ENCODE measurements at regions not wholly inside any gene's neighbourhood (a gene's known extent, or its start where the extent isn't known, plus 50 kb on each side); places are given as distances from the start of the nearest gene placed in this dataset.
"Not testable (repeated sequence)": the region's sequence is repeated elsewhere in the genome, so short reads cannot be mapped to it uniquely, and the experiment has no call there.

DNA sequence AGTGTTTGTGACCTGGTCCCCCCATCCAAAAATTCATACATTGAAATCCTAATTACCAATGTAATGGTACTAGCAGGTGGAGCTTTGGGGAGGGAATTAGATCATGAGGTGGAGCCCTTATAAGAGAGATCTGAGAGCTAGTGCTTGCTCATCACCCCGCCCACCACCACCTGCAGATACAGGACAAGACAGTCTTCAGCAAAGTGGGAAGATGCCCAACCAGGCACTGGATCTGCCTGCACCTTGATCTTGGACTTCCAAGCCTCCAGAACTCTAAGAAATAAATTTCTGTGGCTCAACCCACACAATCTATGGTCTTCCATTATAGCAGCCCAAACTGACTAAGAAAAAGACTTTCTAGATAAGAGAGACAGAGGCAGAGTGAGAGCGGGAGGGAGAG is 343.4 kb downstream of the LRRIQ3 start:
- TF ChIP-seq, protein P1, sequence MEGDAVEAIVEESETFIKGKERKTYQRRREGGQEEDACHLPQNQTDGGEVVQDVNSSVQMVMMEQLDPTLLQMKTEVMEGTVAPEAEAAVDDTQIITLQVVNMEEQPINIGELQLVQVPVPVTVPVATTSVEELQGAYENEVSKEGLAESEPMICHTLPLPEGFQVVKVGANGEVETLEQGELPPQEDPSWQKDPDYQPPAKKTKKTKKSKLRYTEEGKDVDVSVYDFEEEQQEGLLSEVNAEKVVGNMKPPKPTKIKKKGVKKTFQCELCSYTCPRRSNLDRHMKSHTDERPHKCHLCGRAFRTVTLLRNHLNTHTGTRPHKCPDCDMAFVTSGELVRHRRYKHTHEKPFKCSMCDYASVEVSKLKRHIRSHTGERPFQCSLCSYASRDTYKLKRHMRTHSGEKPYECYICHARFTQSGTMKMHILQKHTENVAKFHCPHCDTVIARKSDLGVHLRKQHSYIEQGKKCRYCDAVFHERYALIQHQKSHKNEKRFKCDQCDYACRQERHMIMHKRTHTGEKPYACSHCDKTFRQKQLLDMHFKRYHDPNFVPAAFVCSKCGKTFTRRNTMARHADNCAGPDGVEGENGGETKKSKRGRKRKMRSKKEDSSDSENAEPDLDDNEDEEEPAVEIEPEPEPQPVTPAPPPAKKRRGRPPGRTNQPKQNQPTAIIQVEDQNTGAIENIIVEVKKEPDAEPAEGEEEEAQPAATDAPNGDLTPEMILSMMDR (IDR thresholded peaks at IDR 0.05) = no peak
- no peaks in the 10 kb centered on the region for H3K4me1 ChIP-seq
- H3K27ac ChIP-seq = no peak overlapping the region
- DNase-seq (no peak), ATAC-seq (no peak)
- no peaks in the 10 kb centered on the region for H3K9me3 ChIP-seq
- no peaks in the 10 kb centered on the region for H3K36me3 ChIP-seq
- intact Hi-C loops (cut with DNase I) = no loop called here
- no peaks in the 10 kb centered on the region for H3K27me3 ChIP-seq
- H3K4me3 ChIP-seq = no peak overlapping the region

DNA sequence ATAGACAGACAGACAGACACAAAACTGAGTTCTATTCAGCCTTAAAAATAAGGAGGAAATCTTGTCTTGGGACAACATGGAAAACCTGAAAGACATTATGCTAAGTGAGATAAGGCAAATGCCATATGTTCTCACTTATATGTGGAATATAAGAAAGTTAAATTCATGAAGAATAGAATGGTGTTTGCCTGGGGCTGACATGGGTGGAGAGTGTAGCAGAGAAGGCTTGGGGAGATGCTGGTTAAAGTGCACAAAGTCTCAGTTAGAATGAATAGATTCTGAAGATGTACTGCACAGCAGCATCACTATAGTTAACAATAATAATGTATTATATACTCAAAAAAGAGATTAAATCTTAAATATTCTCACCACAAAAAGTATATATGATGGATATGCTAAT is 355.5 kb downstream of the LRRIQ3 start:
- DNase-seq = no peak
- Histone ChIP-seq H3K4me1 (no peaks in the 10 kb centered on the region), H3K27me3 (no peaks in the 10 kb centered on the region), H3K27ac (no peak overlapping the region), H3K9me3 (no peaks in the 10 kb centered on the region), H3K36me3 (no peaks in the 10 kb centered on the region), H3K4me3 (no peak overlapping the region)
- ATAC-seq = no peak
- intact Hi-C loops (cut with DNase I) = no loop called here
- TF ChIP-seq, protein P1 (IDR thresholded peaks at IDR 0.05) = no peak

DNA sequence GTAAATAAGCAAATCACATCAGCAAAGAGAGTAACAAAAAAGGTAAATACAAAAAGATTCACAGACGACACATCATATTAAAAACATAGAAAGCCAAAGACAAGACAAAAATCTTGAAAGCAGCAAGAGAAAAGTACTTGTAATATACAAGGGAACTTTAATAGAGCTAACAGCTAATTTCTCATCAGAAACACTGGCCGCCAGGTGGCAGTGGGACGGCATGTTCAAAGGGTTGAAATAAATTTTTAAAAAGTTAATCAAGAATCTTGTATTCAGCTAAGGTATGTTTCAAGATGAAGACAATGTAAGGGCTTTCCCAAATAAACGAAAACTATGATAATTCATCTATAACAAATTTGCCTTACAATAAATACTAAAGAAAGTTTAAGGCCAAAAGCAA is 358.1 kb downstream of the LRRIQ3 start:
- no peak overlapping the region for H3K4me3 ChIP-seq
- intact Hi-C loops (cut with DNase I) = no loop called here
- TF ChIP-seq, protein P1 (IDR thresholded peaks at IDR 0.05) = peak; percentile 9
- H3K4me1 ChIP-seq = no peaks in the 10 kb centered on the region
- no peaks in the 10 kb centered on the region for H3K9me3 ChIP-seq
- no peak overlapping the region for H3K27ac ChIP-seq
- ATAC-seq (no peak), DNase-seq (no peak)
- no peaks in the 10 kb centered on the region for H3K27me3 ChIP-seq
- no peaks in the 10 kb centered on the region for H3K36me3 ChIP-seq

DNA sequence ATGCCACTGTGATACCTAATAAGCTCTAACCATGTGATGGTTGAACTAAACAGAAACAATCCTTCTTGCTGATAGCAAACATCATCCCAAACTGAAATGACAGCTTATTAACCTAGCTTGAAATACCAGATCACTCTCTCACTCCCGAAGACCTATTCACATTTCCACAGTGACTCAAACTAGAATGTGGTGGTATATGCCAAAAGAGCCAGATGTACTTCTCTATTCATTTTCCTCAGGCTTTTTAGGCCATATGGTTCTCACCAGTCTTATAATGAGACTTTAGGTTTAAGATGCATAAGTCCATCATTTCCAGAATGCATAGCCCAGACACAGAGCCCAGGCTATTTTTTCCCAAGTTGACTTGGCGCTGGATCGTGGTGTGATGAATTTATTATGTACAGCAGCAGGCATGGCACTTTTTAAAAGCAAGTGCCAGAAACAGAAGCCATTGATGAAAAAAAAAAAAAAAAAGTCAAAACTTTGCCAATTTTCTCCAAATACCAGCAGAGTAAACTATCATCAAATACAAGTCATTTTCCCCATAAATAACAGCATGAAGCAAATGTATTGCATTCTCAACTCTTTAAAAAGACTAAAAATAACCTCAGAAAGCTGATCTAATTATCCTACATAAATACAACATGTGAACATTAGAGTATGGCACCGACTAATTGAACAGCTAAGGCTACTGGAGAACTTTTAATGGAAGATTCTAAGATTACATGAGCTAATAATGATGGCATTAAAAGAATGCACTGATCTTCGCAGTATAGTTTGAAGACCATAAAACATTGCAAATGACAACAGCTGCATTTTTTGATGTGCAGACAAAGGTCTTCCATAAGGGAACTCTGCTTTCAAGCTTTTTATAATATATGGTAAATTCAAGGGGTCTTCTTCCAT is 365.4 kb downstream of the LRRIQ3 start:
- intact Hi-C loops (cut with DNase I) = no loop called here

DNA sequence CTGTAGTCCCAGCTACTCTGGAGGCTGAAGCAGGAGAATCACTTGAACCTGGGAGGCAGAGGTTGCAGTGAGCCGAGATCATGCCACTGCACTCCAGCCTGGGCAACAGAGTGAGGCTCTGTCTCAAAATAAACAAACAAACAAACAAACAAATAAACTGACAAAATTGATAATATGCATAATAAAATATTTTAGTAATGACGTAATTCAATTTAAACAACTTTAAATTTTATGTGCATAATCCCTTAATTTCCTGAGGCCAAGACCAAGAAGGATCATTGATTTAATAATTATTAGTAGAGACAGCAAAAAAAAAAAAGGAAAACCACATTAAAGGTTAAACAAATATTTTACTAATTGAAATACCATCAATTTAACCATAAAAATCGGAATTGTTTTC is 370.7 kb downstream of the LRRIQ3 start:
- ATAC-seq; H3K4me3 ChIP-seq; H3K27me3 ChIP-seq; H3K27ac ChIP-seq; H3K9me3 ChIP-seq; H3K4me1 ChIP-seq; H3K36me3 ChIP-seq; intact Hi-C loops (cut with DNase I); DNase-seq: not testable (repeated sequence)

More for the DNA sequence above, 365.4 kb downstream of the LRRIQ3 start:
- Histone ChIP-seq H3K36me3 (no peaks in the 10 kb centered on the region), H3K27ac (no peak overlapping the region), H3K9me3 (no peaks in the 10 kb centered on the region), H3K27me3 (no peaks in the 10 kb centered on the region), H3K4me1 (no peaks in the 10 kb centered on the region), H3K4me3 (no peak overlapping the region)
- TF ChIP-seq, protein P1 (IDR thresholded peaks at IDR 0.05) = no peak
- DNase-seq = no peak
- ATAC-seq = no peak

DNA sequence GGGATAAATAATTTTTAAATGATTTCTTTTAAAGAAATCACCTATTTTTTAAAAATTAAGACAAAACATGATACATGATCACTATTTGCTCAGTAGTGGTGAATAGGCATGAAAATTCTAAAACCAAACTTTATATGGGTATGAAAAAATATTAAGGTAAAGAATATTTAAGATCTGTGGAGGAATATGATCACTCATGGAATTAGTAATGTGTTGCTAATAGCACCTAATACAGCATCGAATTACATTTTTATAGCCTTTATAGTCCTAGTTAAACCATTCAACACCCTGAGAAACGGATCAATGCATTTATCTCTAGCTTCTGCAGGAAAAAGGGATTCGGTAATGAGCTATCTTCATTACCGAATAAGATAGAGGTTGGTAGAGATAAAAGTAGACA is 373.9 kb downstream of the LRRIQ3 start:
- no peaks in the 10 kb centered on the region for H3K36me3 ChIP-seq
- TF ChIP-seq, protein P1 (IDR thresholded peaks at IDR 0.05) = no peak
- intact Hi-C loops (cut with DNase I) = no loop called here
- DNase-seq = no peak
- no peaks in the 10 kb centered on the region for H3K9me3 ChIP-seq
- no peak overlapping the region for H3K27ac ChIP-seq
- no peak overlapping the region for H3K4me3 ChIP-seq
- H3K27me3 ChIP-seq = no peaks in the 10 kb centered on the region
- ATAC-seq = no peak
- H3K4me1 ChIP-seq = no peaks in the 10 kb centered on the region
